GM18858 (cell line): ENCODE measurements at regions not wholly inside any gene's neighbourhood (a gene's known extent, or its start where the extent isn't known, plus 50 kb on each side); places are given as distances from the start of the nearest gene placed in this dataset.

Experiments
- ATAC-seq: cut with Tn5 transposase; IDR thresholded peaks from one replicate; pipeline ENCODE4 v1.9.1; 2021; ENCODE audit not compliant: unreplicated experiment

- no peak for ATAC-seq
These were observed 294.0 kb upstream of the KLHL29 start for GRCh38 chr2:23091019-23091418.

- no peak for ATAC-seq
These were observed 293.1 kb upstream of the KLHL29 start for GRCh38 chr2:23091900-23092299.

GRCh38 chr2:23092831-23093230 is 292.1 kb upstream of the KLHL29 start:
- ATAC-seq, result no peak

- no peak for ATAC-seq
These were observed 291.5 kb upstream of the KLHL29 start for GRCh38 chr2:23093513-23093912.

GRCh38 chr2:23096906-23097602 is 287.9 kb upstream of the KLHL29 start:
- ATAC-seq, result no peak

- ATAC-seq, result no peak
These were observed 284.6 kb upstream of the KLHL29 start for GRCh38 chr2:23100406-23100805.

- no peak for ATAC-seq
These were observed 278.7 kb upstream of the KLHL29 start for GRCh38 chr2:23106242-23106785.

- ATAC-seq, result no peak
These were observed 277.5 kb upstream of the KLHL29 start for GRCh38 chr2:23107327-23107941.

- ATAC-seq, result no peak
These were observed 273.7 kb upstream of the KLHL29 start for GRCh38 chr2:23111263-23111662.

GRCh38 chr2:23112517-23112916 is 272.5 kb upstream of the KLHL29 start:
- ATAC-seq, result no peak

- ATAC-seq, result no peak
These were observed 270.7 kb upstream of the KLHL29 start for GRCh38 chr2:23114299-23114698.

GRCh38 chr2:23118313-23118712 is 266.7 kb upstream of the KLHL29 start:
- no peak for ATAC-seq

GRCh38 chr2:23118894-23119293 is 266.1 kb upstream of the KLHL29 start:
- ATAC-seq, result no peak

GRCh38 chr2:23120161-23120560 is 264.8 kb upstream of the KLHL29 start:
- no peak for ATAC-seq

GRCh38 chr2:23121968-23122648 is 262.9 kb upstream of the KLHL29 start:
- no peak for ATAC-seq

- ATAC-seq, result no peak
These were observed 262.2 kb upstream of the KLHL29 start for GRCh38 chr2:23122681-23123215.

- ATAC-seq, result no peak
These were observed 261.3 kb upstream of the KLHL29 start for GRCh38 chr2:23123686-23124085.

- ATAC-seq, result no peak
These were observed 260.7 kb upstream of the KLHL29 start for GRCh38 chr2:23124214-23124750.

GRCh38 chr2:23127465-23127864 is 257.5 kb upstream of the KLHL29 start:
- no peak for ATAC-seq

- no peak for ATAC-seq
These were observed 256.2 kb upstream of the KLHL29 start for GRCh38 chr2:23128684-23129292.

GRCh38 chr2:23131066-23131575 is 253.9 kb upstream of the KLHL29 start:
- no peak for ATAC-seq
